GM12878 (cell line): ENCODE measurements at regions not wholly inside any gene's neighbourhood (a gene's known extent, or its start where the extent isn't known, plus 50 kb on each side); places are given as distances from the start of the nearest gene placed in this dataset.

Experiments
- POLR2AphosphoS5 ChIP-seq: IDR thresholded peaks from 2 replicates; pipeline ENCODE4 v1.6.1; 2011; ENCODE audit warnings: mild to moderate bottlenecking, low read length, inconsistent platforms
- RBBP5 ChIP-seq: fragments of 200-600 bp; sonication (generic); conservative IDR thresholded peaks from 2 replicates; pipeline ENCODE4 v1.6.1; 2016
- TAF1 ChIP-seq: IDR thresholded peaks from 2 replicates; pipeline ENCODE4 v1.6.1; 2011; ENCODE audit warnings: mild to moderate bottlenecking, low read depth, low read length, borderline replicate concordance
- TF ChIP-seq, protein P1 (sequence below), 3 experiments: IDR thresholded peaks in 2 of 3; conservative IDR thresholded peaks in 1 of 3; 2 replicates each; pipeline ENCODE4 v1.5.1; 2011; ENCODE audit warnings: low read depth in 3 of 3, low read length in 3 of 3, mild to moderate bottlenecking in 3 of 3, control low read depth in 2 of 3, moderate library complexity in 2 of 3, inconsistent platforms in 1 of 3, mixed read lengths in 1 of 3; ENCODE audit not compliant: control insufficient read depth in 2 of 3, insufficient read depth in 1 of 3; ENCODE audit errors: extremely low read depth in 1 of 3

DNA sequence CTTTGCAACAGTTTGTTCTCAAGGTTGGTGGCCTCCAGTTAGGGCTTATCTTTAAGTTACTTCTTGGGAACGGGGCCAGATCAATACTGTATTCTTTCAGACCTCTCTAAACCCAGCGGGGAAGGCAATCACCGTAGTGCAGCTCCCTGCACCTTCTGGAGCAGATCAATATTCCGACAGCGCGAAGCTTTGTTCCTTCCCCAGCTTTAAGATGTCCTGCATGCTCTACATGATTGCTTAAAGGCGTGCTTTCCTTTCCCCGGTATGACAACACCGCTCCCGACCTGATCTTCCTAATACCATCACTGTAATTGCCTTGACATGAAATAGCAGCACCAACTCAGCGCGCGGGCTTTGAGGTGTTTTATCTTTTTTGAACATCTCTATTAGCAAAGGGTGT is 755.2 kb downstream of the NR2F2 start:
- no peak for TF ChIP-seq POLR2AphosphoS5
- TF ChIP-seq TAF1: no peak
- no peak for TF ChIP-seq RBBP5
- TF ChIP-seq, protein P1, sequence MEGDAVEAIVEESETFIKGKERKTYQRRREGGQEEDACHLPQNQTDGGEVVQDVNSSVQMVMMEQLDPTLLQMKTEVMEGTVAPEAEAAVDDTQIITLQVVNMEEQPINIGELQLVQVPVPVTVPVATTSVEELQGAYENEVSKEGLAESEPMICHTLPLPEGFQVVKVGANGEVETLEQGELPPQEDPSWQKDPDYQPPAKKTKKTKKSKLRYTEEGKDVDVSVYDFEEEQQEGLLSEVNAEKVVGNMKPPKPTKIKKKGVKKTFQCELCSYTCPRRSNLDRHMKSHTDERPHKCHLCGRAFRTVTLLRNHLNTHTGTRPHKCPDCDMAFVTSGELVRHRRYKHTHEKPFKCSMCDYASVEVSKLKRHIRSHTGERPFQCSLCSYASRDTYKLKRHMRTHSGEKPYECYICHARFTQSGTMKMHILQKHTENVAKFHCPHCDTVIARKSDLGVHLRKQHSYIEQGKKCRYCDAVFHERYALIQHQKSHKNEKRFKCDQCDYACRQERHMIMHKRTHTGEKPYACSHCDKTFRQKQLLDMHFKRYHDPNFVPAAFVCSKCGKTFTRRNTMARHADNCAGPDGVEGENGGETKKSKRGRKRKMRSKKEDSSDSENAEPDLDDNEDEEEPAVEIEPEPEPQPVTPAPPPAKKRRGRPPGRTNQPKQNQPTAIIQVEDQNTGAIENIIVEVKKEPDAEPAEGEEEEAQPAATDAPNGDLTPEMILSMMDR (IDR thresholded peaks at IDR 0.05 in 2 of 3, conservative IDR thresholded peaks at IDR 0.05 in 1 of 3; ENCODE audit: control insufficient read depth in 2 of 3, extremely low read depth in 1 of 3, insufficient read depth in 1 of 3, low read depth in 3 of 3, low read length in 3 of 3): no peak
